NCI-H524 (cell line): ENCODE measurements at regions not wholly inside any gene's neighbourhood (a gene's known extent, or its start where the extent isn't known, plus 50 kb on each side); places are given as distances from the start of the nearest gene placed in this dataset.
"Not testable (repeated sequence)": the region's sequence is repeated elsewhere in the genome, so short reads cannot be mapped to it uniquely, and the experiment has no call there.

ENCODE experiments used
- DNase-seq, 2 experiments: peaks; one replicate each; lab custom pipeline; 2025; lab: John Stamatoyannopoulos, UW

DNA sequence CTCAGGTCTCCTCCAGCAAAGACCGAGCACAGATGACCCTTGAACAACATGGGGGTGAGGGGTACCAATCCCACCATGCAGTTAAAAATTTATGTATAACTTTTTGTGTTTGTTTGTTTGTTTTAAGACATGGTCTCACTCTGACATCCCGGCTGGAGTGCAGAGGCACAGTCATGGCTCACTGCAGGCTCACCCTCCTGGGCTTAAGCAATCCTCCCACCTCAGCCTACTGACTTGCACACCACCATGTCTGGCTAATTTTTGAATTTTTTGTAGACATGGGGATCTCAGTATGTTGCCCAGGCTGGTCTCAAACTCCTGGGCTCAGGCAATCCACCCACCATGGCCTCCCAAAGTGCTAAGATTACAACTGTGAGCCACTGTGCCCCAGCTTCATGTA lies 231.0 kb upstream of the PIK3R1 start:
- no peak for DNase-seq

DNA sequence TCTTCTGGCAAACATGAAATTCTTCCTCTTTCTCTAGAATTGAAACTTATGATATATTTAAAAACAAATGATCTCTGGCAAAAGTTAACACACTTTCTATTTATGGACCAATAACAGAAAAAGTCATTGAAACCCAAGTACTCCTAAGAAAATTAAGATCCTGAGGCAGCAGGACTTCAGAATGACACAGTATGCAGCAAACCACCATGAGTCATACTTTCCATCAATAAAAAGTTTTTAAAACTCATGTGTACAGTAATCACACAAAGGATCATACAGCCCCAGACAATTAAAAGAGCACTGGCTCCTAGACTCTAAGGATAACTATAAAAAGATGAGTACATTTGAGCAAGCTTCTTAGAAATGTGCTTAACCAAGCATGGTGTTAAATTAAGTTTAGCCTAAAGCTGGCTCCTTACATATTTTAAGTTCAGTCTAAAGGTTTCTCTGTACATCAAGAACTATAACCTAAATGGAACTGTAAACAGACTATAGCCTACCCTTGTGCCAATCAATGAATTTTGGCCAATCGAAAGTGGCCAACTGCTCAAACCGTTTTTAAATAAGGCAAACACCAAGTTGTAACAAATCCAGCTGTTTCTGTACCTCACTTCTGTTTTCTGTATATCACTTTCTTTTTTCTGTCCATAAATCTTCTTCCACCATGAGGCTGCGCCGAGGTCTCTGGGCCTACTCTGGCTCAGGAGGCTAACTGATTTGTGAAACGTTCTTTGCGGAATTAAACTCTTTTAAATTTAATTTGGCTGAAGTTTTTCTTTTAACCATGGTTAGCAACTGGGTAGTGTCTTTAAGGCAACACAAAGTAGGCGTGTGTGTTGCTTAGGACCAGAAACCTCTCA lies 232.1 kb upstream of the PIK3R1 start:
- no peak for DNase-seq

GRCh38 chr5:67982160-67982559 lies 233.4 kb upstream of the PIK3R1 start:
- not testable (repeated sequence) for DNase-seq

DNA sequence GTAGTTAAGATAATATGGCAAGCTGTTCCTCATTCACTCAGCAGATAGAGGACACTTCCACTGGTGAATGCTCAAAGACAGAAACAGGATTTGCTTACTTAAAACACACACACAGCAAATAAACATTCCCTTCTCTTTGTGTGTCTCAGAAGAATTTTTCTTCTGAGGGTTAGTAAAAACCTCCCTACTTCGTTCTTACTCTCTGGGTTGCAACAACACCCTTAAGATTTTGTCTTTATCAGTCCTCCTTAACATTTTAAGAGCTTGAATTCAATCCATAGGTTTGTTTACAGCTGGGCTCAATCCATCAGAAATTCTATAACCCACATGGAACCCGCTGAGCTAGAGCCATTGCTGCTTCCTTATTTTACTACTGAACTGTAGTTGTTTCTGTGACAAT lies 237.4 kb upstream of the PIK3R1 start:
- no peak for DNase-seq

GRCh38 chr5:67976891-67977601 lies 238.5 kb upstream of the PIK3R1 start:
- no peak for DNase-seq

DNA sequence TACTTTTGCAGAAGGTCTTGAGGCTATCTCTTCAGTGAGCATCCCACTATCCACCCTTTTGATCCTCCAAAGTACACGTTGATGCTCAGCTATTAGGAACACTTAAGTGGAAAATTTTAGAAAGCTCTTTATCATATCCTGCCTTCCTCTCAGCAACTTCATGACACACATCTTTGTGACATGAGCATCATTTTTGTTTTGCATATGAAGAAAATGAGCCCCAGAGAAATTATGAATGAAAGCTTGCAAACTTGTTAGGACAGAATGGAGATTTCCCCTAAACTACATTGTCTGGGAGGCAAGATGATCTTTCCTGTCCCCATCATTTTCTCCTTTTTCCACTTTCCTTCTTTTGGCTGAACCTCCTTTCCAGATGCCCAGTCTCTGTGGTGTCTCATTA lies 239.4 kb upstream of the PIK3R1 start:
- no peak for DNase-seq

GRCh38 chr5:67974471-67974870 lies 241.1 kb upstream of the PIK3R1 start:
- DNase-seq, result no peak

- no peak for DNase-seq
Observed at GRCh38 chr5:67974054-67974453, 241.5 kb upstream of the PIK3R1 start.

- no peak for DNase-seq
Observed at GRCh38 chr5:67971971-67972821, 243.4 kb upstream of the PIK3R1 start.

- DNase-seq, result no peak
Observed at GRCh38 chr5:67971223-67971830, 244.2 kb upstream of the PIK3R1 start.

GRCh38 chr5:67969631-67970030 lies 245.9 kb upstream of the PIK3R1 start:
- no peak for DNase-seq

GRCh38 chr5:67969176-67969575 lies 246.4 kb upstream of the PIK3R1 start:
- DNase-seq, result no peak

- DNase-seq, result no peak
Observed at GRCh38 chr5:67966712-67967111, 248.8 kb upstream of the PIK3R1 start.

GRCh38 chr5:67964619-67965018 lies 250.9 kb upstream of the PIK3R1 start:
- no peak for DNase-seq

- DNase-seq, result no peak
Observed at GRCh38 chr5:67963789-67964519, 251.6 kb upstream of the PIK3R1 start.

GRCh38 chr5:67960939-67961338 lies 254.6 kb upstream of the PIK3R1 start:
- no peak for DNase-seq

- no peak for DNase-seq
Observed at GRCh38 chr5:67957374-67957773, 258.2 kb upstream of the PIK3R1 start.

GRCh38 chr5:67954351-67954750 lies 261.2 kb upstream of the PIK3R1 start:
- no peak for DNase-seq

DNA sequence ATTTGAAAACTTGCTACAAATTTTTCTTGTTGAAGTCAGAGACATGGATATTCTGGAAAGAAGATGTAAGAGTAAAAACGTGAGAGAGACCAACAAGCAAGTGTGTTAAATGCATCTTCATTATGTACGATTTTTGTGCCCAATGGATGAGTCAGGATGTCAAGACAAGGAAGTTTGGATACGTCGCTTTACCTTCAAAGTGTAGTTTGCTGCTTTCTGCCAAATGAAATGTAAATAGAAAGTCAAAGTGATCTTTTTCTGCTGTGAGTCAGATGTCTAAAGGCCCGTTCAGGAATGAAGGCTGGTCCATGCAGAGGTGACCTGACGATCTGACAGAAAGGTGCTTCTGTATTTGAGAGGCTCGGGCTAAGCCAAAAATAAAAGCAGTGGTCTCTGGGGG lies 273.1 kb upstream of the PIK3R1 start:
- DNase-seq, result no peak

- DNase-seq, result no peak
Observed at GRCh38 chr5:67941614-67942401, 273.7 kb upstream of the PIK3R1 start.
